Hippocampal formation (tissue), 2 donors: ENCODE measurements at regions not wholly inside any gene's neighbourhood (a gene's known extent, or its start where the extent isn't known, plus 50 kb on each side); places are given as distances from the start of the nearest gene placed in this dataset.
"Not testable (repeated sequence)": the region's sequence is repeated elsewhere in the genome, so short reads cannot be mapped to it uniquely, and the experiment has no call there.

Source experiments
- DNase-seq, 2 donors: peaks; one replicate each; lab custom pipeline; 2025; lab: John Stamatoyannopoulos, UW

DNA sequence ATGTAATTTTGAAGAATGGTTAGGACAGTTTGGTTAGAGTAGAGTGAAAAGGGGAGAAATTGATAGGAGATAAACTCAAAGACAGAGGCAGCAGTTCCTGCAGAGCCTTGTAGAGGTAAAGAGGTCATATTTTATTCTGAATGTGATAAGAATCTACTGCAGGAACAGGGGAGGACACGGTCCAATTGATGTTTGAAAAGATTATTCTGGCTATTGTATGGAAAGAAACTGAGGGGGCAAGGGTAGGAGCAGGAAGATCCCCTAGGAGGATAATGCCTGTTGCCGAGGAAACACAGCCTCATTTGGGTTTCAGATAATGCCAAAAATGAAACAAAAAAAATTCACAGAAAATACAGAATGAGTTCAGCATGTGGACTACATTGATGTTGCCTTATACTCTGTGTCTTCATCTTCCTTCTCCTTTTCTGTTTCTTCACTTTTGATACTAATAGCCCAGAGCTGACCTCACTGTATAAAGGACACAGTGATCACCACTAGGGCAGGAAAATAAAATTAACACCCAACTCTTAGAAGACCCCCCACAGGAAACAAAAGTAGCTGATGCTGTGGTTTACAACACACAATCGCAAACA, 454.6 kb upstream of the UBE2E2 start:
- no peak for DNase-seq

DNA sequence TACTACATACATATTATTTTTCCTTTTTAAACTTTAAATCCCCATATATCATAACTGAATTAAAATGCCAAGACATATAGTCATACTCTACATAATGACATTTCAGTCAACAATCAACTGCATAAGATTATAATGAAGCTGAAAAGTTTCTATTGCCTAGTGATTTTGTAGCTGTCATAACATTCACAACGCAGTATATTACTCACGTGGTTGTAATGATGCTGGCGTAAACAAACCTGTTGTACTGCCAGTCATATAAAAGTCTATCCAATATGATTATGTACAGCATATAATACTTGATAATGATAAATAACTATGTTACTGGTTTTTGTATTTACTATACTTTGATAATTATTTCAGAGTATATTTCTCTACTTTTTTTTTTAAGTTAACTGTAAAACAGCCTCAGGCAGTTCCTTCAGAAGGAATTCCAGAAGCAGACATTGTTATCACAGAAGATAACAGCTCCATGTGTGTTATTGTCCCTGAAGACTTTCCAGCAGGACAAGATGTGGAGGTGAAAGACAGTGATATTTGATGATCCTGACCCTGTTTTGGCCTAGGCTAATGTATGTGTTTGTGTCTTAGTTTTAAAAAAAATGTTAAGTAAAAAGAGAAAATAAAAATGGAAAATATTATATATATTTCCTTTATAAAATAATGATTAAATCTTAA, 443.4 kb upstream of the UBE2E2 start:
- no peak for DNase-seq

- DNase-seq, result no peak
Measured at GRCh38 chr3:22765679-22766078, 437.4 kb upstream of the UBE2E2 start.

DNA sequence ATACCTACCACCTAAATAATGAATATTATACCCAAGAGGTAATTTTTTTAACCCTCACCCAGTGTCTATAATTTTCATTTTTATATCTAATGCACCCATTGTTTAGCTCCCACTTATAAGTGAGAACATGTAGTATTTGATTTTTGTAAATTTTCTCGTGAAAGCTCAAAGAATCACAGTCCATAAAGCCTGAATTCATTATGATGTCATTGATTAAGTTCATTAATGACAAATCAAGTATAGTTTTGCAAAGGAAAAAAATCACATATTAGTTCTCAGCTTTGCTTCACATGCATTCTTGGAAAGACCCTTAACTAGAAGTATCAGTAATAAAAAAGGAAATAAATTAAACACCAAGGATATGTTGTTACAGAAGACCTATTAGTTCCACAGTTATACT, 425.3 kb upstream of the UBE2E2 start:
- DNase-seq, result no peak

GRCh38 chr3:22779737-22780136, 423.4 kb upstream of the UBE2E2 start:
- DNase-seq, result no peak

- no peak for DNase-seq
Measured at GRCh38 chr3:22792533-22792932, 410.6 kb upstream of the UBE2E2 start.

GRCh38 chr3:22795917-22796316, 407.2 kb upstream of the UBE2E2 start:
- peak in 1 of 2 donors; percentile 1 for DNase-seq

DNA sequence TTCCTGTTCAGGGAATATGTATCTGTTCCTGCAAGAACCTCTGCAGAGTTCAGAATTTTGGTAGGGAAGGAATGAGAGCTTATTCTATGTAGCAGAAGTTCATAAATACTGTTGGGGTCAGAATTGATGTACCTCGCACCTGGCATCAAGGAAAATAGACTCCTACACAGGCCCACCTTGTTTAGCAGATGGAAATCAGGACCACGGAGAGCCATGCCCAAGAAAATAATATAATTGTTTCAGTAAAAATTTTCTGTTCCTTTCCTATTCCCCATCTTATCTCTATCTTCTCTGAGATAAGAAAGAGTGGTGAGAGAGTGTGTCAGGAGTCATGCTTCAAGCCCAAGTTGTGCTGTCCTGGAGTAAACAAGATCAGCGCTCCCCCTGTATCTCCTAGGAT, 404.7 kb upstream of the UBE2E2 start:
- no peak for DNase-seq

DNA sequence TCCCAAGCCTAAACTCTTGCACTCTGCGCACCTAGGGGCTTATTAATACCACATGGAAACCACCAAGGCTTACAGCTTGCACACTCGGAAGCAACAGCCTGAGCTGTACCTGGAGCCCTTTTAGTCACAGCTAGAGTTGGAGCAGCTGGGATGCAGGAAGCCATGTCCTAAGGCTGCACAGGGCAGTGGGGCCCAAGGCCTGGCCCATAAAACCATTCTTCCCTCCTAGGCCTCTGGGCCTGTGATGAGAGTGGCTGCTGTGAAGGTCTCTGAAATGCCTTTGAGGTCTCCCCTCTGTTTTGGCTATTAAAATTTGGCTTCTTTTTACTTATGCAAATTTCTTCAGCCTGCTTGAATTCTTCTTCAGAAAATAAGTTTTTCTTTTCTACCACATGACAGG, 383.9 kb upstream of the UBE2E2 start:
- no peak for DNase-seq

- no peak for DNase-seq
Measured at GRCh38 chr3:22835041-22835440, 368.1 kb upstream of the UBE2E2 start.

- no peak for DNase-seq
Measured at GRCh38 chr3:22836131-22836530, 367.0 kb upstream of the UBE2E2 start.

- DNase-seq, result no peak
Measured at GRCh38 chr3:22843854-22844253, 359.3 kb upstream of the UBE2E2 start.

- no peak for DNase-seq
Measured at GRCh38 chr3:22846566-22846965, 356.6 kb upstream of the UBE2E2 start.

DNA sequence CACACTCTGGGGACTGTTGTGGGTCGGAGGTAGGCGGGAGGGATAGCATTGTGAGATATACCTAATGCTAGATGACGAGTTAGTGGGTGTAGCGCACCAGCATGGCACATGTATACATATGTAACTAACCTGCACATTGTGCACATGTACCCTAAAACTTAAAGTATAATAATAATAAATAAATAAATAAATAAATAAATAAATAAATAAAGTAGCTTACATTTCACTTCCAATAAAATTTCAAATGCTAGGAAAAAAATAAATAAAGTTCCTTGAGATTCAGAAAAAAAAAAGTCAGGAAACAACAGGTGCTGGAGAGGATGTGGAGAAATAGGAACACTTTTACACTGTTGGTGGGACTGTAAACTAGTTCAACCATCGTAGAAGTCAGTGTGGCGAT, 353.5 kb upstream of the UBE2E2 start:
- not testable (repeated sequence) for DNase-seq

GRCh38 chr3:22856811-22857210, 346.3 kb upstream of the UBE2E2 start:
- DNase-seq, result no peak

- DNase-seq, result no peak
Measured at GRCh38 chr3:22858486-22858885, 344.6 kb upstream of the UBE2E2 start.

DNA sequence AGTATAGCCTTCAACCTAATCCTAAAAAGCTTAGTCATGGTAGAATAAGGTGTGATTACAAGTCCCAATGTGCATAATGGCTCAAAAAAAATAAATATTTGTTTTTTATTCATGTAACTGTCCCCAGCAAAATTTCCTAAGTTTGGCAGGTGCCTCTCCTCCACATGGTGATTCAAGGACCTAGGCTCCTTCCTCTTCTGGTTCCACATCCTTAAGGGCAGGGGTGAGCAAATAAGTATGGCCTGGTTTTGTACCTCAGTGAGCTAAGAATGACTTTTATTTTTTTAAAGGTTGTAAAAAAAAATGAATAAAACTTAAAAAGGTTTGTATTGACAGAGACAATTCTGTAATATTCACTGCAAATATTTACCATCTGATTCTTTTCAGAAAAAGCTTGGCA, 343.5 kb upstream of the UBE2E2 start:
- DNase-seq, result no peak

- no peak for DNase-seq
Measured at GRCh38 chr3:22861426-22861825, 341.7 kb upstream of the UBE2E2 start.

GRCh38 chr3:22862111-22862510, 341.0 kb upstream of the UBE2E2 start:
- DNase-seq, result no peak

DNA sequence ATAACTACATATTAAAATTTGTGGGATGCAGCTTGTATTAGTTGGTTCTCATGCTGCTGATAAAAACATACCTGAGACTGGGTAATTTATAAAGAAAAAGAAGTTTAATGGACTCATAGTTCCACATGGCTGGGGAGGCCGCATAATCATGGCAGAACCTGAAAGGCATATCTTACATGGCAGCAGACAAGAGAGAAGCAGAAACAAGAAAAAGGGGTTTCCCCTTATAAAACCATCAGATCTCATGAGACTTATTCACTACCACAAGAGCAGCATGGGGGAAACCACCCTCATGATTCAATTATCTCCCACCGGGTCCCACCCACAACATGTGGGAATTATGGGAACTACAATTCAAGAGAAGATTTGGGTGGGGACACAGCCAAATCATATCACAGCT, 320.3 kb upstream of the UBE2E2 start:
- DNase-seq, result not testable (repeated sequence)

DNA sequence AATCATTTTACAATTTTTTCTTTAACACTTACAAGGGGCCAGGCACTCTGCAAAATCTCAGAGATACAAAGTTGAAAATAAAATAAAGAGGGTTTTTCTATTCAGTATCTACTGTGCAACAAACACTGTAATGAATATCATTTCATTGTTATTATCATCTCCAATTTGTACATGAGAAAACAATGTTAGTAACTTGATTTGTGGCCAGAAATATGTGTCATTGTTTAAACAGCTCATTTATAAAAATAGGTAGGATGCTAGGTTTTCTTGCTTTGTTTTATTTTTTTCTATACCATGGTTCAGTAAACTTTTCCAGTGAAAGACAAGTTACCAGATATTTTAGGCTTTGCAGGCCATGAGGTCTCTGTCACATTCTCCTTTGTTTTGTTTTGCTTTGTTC, 318.1 kb upstream of the UBE2E2 start:
- no peak for DNase-seq

DNA sequence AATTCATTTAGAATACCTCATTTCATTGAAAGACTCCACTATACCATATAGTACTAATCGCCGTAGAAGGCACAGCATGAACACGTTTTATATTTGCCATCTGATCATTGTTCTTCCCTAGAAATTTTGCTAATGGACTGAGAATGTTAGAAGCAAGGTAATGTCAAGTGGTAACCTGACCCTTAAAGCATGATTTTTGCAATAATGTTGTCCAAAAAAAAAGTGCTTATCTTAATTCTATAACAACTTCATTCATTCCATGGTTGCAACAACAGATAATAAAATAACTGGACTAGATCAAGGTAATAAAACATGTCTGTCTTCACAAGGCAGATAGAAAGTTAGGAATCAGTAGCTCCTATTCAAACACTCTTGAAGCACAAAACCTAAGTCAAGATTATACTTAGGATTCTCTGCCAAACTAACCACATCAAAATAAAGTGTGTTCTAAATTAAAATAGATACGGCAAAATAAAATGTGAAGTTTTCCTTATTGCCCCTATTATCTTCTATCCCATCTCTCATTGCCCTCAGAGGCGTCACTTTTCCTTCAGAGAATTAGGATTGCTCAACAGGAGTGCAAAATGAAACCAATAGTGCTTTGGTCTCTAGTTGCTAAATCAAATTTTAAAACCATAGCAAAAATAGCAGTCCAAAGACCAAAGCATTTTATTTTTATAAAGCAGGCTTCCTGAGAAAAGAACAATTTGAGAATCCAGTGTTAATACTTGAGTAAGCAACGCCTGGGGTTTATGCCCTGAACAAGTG, 317.4 kb upstream of the UBE2E2 start:
- DNase-seq, result no peak

DNA sequence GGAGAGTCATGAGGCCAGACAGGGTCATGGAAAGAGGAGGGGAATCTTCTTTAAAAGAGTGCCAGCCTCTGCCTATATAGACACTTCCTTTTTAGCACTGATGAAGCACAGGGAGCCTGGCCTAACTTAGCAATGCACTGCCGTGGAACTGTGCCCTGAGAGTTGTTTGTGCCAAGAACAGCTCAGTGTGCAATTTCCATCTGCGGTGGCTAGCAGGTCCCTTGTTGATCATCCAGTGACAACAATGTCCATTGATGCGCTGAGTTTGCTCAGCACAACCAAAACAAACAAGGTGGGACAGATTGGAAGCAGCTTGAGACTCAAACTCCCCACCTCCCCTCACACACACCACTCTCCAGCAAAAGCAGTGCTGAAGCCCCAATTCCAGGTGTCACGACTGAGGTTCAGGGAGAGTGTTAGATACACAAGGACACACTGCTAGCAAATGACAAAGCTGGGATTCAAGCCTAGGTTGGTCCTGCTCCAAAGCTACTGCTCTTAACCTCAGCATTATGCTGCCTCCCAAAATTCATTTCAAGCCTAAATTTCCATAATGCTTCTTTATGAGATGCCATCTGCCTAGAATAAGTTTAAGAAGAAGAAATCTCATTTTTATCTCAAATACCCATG, 316.6 kb upstream of the UBE2E2 start:
- peak; percentile 6 to 11 for DNase-seq
